Activated B cell treated with CpG ODN at 0.5 μM for 24 hours (primary cell): ENCODE measurements at regions not wholly inside any gene's neighbourhood (a gene's known extent, or its start where the extent isn't known, plus 50 kb on each side); places are given as distances from the start of the nearest gene placed in this dataset.

Experiments
- ATAC-seq: fragments of 200-7000 bp; cut with Tn5 transposase; one replicate; pipeline ENCODE4 v1.10.0; 2021; ENCODE audit warnings: low read depth, mild to moderate bottlenecking, moderate library complexity
- CTCF ChIA-PET: fragments of 350-600 bp; sonication (Branson Sonifier 250); formaldehyde crosslinking; loops from one replicate; lab custom pipeline; 2021; ENCODE audit warnings: antibody characterized with exemption; lab: Charles Lee
- POLR2A ChIA-PET: fragments of 350-600 bp; sonication (Branson Sonifier 250); formaldehyde crosslinking; loops from one replicate; lab custom pipeline; 2021; ENCODE audit warnings: antibody characterized with exemption; lab: Charles Lee
- DNase-seq: peaks from one replicate; pipeline ENCODE4 v3.0.0; 2022
- H3K27ac Mint-ChIP-seq: one replicate; pipeline ENCODE4 v1.8.0; 2020; ENCODE audit warnings: mixed read lengths
- H3K27me3 Mint-ChIP-seq: one replicate; pipeline ENCODE4 v1.8.0; 2021; ENCODE audit warnings: mixed read lengths
- H3K36me3 Mint-ChIP-seq: one replicate; pipeline ENCODE4 v1.8.0; 2021; ENCODE audit warnings: low read depth, mixed read lengths
- H3K4me1 Mint-ChIP-seq: one replicate; pipeline ENCODE4 v1.8.0; 2021; ENCODE audit warnings: mixed read lengths
- H3K4me3 Mint-ChIP-seq: one replicate; pipeline ENCODE4 v1.8.0; 2020; ENCODE audit warnings: mild to moderate bottlenecking, mixed read lengths
- H3K9me3 Mint-ChIP-seq: one replicate; pipeline ENCODE4 v1.8.0; 2020; ENCODE audit warnings: mixed read lengths
- intact Hi-C: fragments of 100-400 bp; cut with micrococcal nuclease; formaldehyde crosslinking; loops from one replicate; pipeline ENCODE4 v1.15.1; 2024
- TF ChIP-seq, protein P1 (sequence below): fragments of 200-600 bp; IDR thresholded peaks from one replicate; pipeline ENCODE4 v1.8.0; 2022; ENCODE audit warnings: antibody characterized with exemption, mild to moderate bottlenecking

DNA sequence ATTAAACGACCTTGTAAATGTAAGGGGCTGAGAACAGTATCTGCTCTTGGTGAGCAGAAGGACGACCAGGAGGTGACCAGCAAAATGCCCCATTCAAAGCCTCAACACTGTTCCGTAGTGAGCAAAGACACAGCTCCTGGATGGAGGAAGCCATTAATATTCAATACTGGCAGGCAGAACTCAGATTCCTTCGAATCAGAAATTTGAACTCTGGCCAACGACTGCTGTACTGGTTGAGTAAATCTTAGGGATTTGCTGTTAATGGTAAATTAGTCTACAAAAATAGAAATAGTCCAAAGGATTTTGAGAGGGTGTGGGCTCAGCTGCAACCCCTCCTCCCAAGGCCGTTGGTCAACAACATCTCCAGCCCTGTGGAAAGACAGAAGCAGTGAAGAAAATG lies 130.5 kb upstream of the PFKP start:
- POLR2A ChIA-PET: no interaction called here
- H3K27ac Mint-ChIP-seq: no peak overlapping the region
- H3K27me3 Mint-ChIP-seq: peaks cover 18% of the 10 kb centered on the region
- no peak overlapping the region for H3K4me3 Mint-ChIP-seq
- CTCF ChIA-PET: interaction anchor here (2.0 kb wide), 1 partner anchor 107 kb away, joined by 9 read pairs; no protein-coding TSS in a partner anchor
- H3K9me3 Mint-ChIP-seq: no peaks in the 10 kb centered on the region
- intact Hi-C loops: no loop called here
- no peaks in the 10 kb centered on the region for H3K4me1 Mint-ChIP-seq
- no peaks in the 10 kb centered on the region for H3K36me3 Mint-ChIP-seq
- no peak for ATAC-seq
- TF ChIP-seq, protein P1, sequence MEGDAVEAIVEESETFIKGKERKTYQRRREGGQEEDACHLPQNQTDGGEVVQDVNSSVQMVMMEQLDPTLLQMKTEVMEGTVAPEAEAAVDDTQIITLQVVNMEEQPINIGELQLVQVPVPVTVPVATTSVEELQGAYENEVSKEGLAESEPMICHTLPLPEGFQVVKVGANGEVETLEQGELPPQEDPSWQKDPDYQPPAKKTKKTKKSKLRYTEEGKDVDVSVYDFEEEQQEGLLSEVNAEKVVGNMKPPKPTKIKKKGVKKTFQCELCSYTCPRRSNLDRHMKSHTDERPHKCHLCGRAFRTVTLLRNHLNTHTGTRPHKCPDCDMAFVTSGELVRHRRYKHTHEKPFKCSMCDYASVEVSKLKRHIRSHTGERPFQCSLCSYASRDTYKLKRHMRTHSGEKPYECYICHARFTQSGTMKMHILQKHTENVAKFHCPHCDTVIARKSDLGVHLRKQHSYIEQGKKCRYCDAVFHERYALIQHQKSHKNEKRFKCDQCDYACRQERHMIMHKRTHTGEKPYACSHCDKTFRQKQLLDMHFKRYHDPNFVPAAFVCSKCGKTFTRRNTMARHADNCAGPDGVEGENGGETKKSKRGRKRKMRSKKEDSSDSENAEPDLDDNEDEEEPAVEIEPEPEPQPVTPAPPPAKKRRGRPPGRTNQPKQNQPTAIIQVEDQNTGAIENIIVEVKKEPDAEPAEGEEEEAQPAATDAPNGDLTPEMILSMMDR: no peak
- DNase-seq: no peak

GRCh38 chr10:2935647-2936386 lies 131.5 kb upstream of the PFKP start:
- intact Hi-C loops: no loop called here
- CTCF ChIA-PET: no interaction called here

GRCh38 chr10:2933924-2934323 lies 133.4 kb upstream of the PFKP start:
- no peak overlapping the region for H3K4me3 Mint-ChIP-seq
- CTCF ChIA-PET: no interaction called here
- no peak for ATAC-seq
- intact Hi-C loops: no loop called here
- POLR2A ChIA-PET: no interaction called here
- no peaks in the 10 kb centered on the region for H3K36me3 Mint-ChIP-seq
- peaks cover 18% of the 10 kb centered on the region for H3K27me3 Mint-ChIP-seq
- no peaks in the 10 kb centered on the region for H3K9me3 Mint-ChIP-seq
- no peaks in the 10 kb centered on the region for H3K4me1 Mint-ChIP-seq
- TF ChIP-seq, protein P1: no peak
- DNase-seq: no peak
- H3K27ac Mint-ChIP-seq: no peak overlapping the region

More at GRCh38 chr10:2935647-2936386, 131.5 kb upstream of the PFKP start:
- H3K36me3 Mint-ChIP-seq: no peaks in the 10 kb centered on the region
- POLR2A ChIA-PET: no interaction called here
- no peak overlapping the region for H3K4me3 Mint-ChIP-seq
- no peak overlapping the region for H3K27ac Mint-ChIP-seq
- no peaks in the 10 kb centered on the region for H3K9me3 Mint-ChIP-seq
- H3K4me1 Mint-ChIP-seq: no peaks in the 10 kb centered on the region
- peaks cover 18% of the 10 kb centered on the region for H3K27me3 Mint-ChIP-seq
- DNase-seq (no peak), ATAC-seq (no peak)
- TF ChIP-seq, protein P1: no peak

- TF ChIP-seq, protein P1: no peak
- ATAC-seq (no peak), DNase-seq (no peak)
- intact Hi-C loops: no loop called here
- H3K27me3 Mint-ChIP-seq: peaks cover 17% of the 10 kb centered on the region
- CTCF ChIA-PET: no interaction called here
- no peaks in the 10 kb centered on the region for H3K4me1 Mint-ChIP-seq
- POLR2A ChIA-PET: interaction anchor here (0.6 kb wide), 1 partner anchor 131 kb away, joined by 4 read pairs; no protein-coding TSS in a partner anchor
- H3K9me3 Mint-ChIP-seq: no peaks in the 10 kb centered on the region
- no peaks in the 10 kb centered on the region for H3K36me3 Mint-ChIP-seq
- H3K4me3 Mint-ChIP-seq: no peak overlapping the region
- H3K27ac Mint-ChIP-seq: no peak overlapping the region
These were observed 133.8 kb upstream of the PFKP start for GRCh38 chr10:2933519-2933918.

DNA sequence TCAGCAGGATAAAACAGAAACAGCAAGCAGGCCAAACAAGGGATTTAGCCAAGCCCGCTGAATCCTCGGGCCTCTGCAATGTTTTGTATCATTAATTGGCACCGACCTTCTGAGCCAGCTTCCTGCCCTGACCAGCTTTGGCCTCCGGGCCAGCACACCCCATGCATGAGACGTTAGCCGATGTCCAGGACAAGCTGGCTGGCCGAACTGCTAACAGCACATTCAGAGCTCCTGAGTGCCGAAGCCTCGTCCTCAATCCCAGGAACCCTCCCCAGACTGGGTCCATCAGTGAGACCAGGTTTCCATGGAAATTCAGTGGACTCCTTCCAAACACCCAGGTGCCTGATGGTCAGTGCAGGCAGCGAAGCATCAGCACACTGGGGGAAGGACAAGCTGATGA lies 134.3 kb upstream of the PFKP start:
- Mint-ChIP-seq H3K9me3 (no peaks in the 10 kb centered on the region), H3K27me3 (peaks cover 17% of the 10 kb centered on the region), H3K4me3 (no peak overlapping the region), H3K27ac (no peak overlapping the region), H3K36me3 (no peaks in the 10 kb centered on the region), H3K4me1 (peaks cover 3% of the 10 kb centered on the region)
- ChIA-PET POLR2A (interaction anchor here (0.6 kb wide), 1 partner anchor 132 kb away, joined by 4 read pairs; no protein-coding TSS in a partner anchor), CTCF (no interaction called here)
- TF ChIP-seq, protein P1: no peak
- ATAC-seq (no peak), DNase-seq (no peak)
- intact Hi-C loops: no loop called here
